Activated naive CD8-positive, alpha-beta T cell treated with anti-CD3 and anti-CD28 coated beads for 36 hours (primary cell): ENCODE measurements at regions not wholly inside any gene's neighbourhood (a gene's known extent, or its start where the extent isn't known, plus 50 kb on each side); places are given as distances from the start of the nearest gene placed in this dataset.
"Not testable (repeated sequence)": the region's sequence is repeated elsewhere in the genome, so short reads cannot be mapped to it uniquely, and the experiment has no call there.

Experiments used
- DNase-seq: peaks from one replicate; pipeline ENCODE4 v3.0.0; 2021
- H3K27ac Mint-ChIP-seq: one replicate; pipeline ENCODE4 v1.8.0; 2022; ENCODE audit warnings: mild to moderate bottlenecking, moderate library complexity, mixed read lengths
- H3K27me3 Mint-ChIP-seq: one replicate; pipeline ENCODE4 v1.8.0; 2022; ENCODE audit warnings: mild to moderate bottlenecking, mixed read lengths
- H3K36me3 Mint-ChIP-seq: one replicate; pipeline ENCODE4 v1.8.0; 2021; ENCODE audit warnings: mild to moderate bottlenecking, mixed read lengths
- H3K4me1 Mint-ChIP-seq: one replicate; pipeline ENCODE4 v1.8.0; 2021; ENCODE audit warnings: mixed read lengths
- H3K4me3 Mint-ChIP-seq: one replicate; pipeline ENCODE4 v1.8.0; 2022; ENCODE audit warnings: mild to moderate bottlenecking, moderate library complexity, mixed read lengths
- H3K9me3 Mint-ChIP-seq: one replicate; pipeline ENCODE4 v1.8.0; 2022; ENCODE audit warnings: mixed read lengths

DNA sequence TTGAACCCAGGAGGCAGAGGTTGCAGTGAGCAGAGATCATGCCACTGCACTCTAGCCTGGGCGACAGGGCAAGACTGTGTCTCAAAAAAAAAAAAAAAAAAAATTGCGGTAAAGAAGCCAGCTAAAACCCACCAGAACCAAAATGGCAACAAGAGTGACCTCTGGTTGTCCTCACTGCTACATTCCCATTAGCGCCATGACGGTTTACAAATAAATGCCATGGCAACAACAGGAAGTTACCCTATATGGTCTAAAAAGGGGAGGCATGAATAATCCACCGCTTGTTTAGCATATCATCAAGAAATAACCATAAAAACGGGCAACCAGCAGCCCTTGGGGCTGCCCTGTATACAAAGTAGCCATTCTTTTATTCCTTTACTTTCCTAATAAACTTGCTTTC lies 242.4 kb downstream of the SKIDA1 start:
- not testable (repeated sequence) for H3K36me3 Mint-ChIP-seq, H3K4me1 Mint-ChIP-seq, H3K4me3 Mint-ChIP-seq, H3K9me3 Mint-ChIP-seq, H3K27me3 Mint-ChIP-seq, H3K27ac Mint-ChIP-seq, DNase-seq

DNA sequence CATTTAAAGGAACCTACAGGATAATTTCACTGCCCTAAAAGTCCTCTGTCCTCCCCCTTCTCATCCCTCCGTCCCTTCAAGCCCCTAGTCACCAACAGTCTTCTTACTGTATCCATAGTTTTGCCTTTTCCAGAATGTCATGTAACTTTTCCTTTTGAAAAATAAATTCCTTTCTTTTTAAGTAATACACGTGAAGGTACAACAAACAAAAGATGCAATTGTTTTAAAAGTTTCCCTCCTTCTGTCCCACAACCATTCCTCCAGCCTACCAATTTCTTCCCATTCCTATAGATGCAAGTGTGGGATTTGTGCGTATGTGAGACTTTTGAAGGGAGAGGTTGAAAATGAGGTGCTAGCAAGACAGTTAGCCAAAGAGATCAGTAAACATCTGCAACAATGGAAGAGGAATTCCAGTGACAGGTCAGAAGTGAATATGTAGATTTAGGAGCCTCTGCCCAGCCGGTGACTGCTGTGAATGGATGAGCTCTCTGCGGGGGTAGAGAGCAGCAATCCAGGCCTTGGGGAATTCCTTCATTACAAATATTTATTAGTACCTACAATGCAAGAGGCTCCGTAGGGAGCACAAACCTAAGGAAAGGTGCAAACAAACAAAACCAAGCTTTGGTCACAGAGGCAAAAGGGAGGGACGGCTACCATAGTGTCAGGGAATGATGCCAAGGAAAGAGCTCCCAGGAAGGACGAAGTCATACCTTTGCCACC lies 243.6 kb downstream of the SKIDA1 start:
- no peak overlapping the region for H3K27ac Mint-ChIP-seq
- H3K36me3 Mint-ChIP-seq, result no peaks in the 10 kb centered on the region
- H3K9me3 Mint-ChIP-seq, result no peaks in the 10 kb centered on the region
- no peak overlapping the region for H3K4me3 Mint-ChIP-seq
- DNase-seq, result no peak
- no peaks in the 10 kb centered on the region for H3K4me1 Mint-ChIP-seq
- H3K27me3 Mint-ChIP-seq, result peaks cover 4% of the 10 kb centered on the region

DNA sequence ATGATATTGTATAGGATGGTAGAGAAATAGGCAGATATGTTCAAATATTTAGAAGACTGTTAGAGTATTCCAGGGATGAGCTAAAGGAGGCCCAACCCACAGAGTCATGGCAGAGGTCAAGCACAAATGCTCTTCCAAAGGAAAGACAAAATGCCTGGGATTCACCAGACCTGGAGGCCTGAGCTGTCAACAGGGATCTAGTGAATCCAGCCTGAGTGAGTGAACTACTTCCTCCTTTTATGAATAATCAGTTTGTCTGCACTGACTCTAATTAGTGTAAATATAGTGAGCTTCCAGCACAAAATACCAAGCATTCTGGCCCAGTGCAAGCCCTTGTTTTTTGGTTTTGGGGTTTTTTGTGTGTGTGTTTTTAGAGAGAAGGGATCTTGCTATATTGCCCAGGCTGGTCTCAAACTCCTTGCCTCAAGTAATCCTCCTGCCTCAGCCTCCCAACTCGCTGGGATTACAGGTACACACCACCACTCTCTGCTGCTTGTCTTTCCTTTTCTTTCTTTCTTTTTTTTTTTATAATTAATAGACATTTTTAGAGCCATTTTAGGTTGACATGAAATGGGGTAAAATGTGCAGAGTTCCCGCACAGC lies 244.4 kb downstream of the SKIDA1 start:
- Mint-ChIP-seq H3K4me1 (no peaks in the 10 kb centered on the region), H3K27me3 (peaks cover 8% of the 10 kb centered on the region), H3K9me3 (no peaks in the 10 kb centered on the region), H3K36me3 (no peaks in the 10 kb centered on the region), H3K27ac (no peak overlapping the region), H3K4me3 (no peak overlapping the region)
- no peak for DNase-seq

DNA sequence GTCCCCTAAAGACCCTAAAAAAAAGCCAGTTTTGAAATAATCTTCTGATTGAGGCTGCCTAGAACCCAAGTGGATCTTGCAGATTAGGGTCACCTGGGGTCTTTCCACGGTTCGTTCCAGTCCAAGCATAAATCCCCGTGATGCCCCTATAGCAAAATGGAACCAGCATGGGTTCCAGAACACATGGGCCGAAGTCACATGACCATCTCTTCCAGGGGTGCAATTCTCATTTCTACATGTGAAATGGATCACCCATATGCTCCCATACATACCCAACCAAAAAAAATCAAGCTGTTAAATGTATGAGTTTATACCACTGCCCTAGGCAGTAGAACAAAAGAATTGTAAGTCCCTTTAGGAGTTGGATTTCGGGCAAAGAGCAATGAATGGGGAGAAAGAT lies 245.4 kb downstream of the SKIDA1 start:
- H3K36me3 Mint-ChIP-seq, result no peaks in the 10 kb centered on the region
- H3K27ac Mint-ChIP-seq, result no peak overlapping the region
- DNase-seq, result no peak
- H3K4me1 Mint-ChIP-seq, result no peaks in the 10 kb centered on the region
- no peak overlapping the region for H3K4me3 Mint-ChIP-seq
- H3K9me3 Mint-ChIP-seq, result no peaks in the 10 kb centered on the region
- H3K27me3 Mint-ChIP-seq, result peaks cover 8% of the 10 kb centered on the region

DNA sequence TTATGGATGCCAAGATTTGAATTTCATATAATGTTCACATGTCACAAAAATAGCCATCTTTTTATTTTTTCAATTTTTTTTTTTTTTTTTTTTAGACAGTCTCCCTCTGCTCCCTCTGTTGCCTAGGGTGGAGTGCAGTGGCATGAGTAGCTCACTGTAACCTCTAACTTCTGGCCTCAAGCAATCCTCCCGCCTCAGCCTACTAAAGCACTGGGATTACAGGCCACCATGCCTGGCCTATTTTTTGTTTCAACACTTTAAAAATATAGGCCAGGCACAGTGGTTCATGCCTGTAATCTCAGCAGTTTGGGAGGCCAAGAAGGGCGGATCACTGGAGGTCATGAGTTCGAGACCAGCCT lies 246.3 kb downstream of the SKIDA1 start:
- no peak overlapping the region for H3K27ac Mint-ChIP-seq
- DNase-seq, result no peak
- H3K36me3 Mint-ChIP-seq, result no peaks in the 10 kb centered on the region
- no peaks in the 10 kb centered on the region for H3K4me1 Mint-ChIP-seq
- H3K27me3 Mint-ChIP-seq, result peaks cover 8% of the 10 kb centered on the region
- no peak overlapping the region for H3K4me3 Mint-ChIP-seq
- H3K9me3 Mint-ChIP-seq, result no peaks in the 10 kb centered on the region

DNA sequence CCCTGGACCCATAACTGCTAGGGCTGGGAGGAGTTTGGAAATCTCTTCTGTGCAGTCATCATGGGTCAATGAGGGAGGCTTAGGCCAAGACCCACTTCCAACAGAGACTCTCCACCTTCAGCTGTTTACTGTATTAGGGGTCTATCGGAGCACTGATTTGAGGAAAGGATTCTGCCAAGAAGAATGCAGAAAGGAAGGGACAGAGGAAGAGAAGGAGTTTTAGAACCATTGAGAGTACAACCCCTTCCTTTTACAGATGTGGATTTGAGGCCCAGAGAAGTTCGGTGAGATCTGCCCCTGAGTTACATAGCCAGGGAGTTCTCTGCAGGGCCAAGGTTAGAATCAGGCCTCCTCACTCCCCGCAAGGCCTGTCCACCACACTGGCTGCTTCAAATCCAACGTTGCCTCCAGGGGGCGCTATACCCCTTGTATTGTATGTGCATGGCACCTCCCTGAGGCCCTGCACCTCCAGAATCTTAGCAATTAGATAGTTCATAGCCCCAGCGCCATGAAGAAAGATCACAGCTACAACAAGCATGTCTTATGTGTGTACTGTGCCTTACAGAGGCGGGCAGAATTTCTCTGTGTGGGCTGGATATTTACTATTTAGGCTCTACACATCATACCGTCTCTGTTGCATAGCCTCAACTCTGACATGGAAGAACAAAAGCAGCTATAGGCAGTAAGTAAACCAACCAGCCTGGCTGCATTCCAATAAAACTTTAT lies 246.8 kb downstream of the SKIDA1 start:
- H3K9me3 Mint-ChIP-seq, result no peaks in the 10 kb centered on the region
- H3K27me3 Mint-ChIP-seq, result peaks cover 8% of the 10 kb centered on the region
- H3K36me3 Mint-ChIP-seq, result no peaks in the 10 kb centered on the region
- no peak overlapping the region for H3K27ac Mint-ChIP-seq
- DNase-seq, result peak; percentile 66
- H3K4me3 Mint-ChIP-seq, result no peak overlapping the region
- H3K4me1 Mint-ChIP-seq, result no peaks in the 10 kb centered on the region

DNA sequence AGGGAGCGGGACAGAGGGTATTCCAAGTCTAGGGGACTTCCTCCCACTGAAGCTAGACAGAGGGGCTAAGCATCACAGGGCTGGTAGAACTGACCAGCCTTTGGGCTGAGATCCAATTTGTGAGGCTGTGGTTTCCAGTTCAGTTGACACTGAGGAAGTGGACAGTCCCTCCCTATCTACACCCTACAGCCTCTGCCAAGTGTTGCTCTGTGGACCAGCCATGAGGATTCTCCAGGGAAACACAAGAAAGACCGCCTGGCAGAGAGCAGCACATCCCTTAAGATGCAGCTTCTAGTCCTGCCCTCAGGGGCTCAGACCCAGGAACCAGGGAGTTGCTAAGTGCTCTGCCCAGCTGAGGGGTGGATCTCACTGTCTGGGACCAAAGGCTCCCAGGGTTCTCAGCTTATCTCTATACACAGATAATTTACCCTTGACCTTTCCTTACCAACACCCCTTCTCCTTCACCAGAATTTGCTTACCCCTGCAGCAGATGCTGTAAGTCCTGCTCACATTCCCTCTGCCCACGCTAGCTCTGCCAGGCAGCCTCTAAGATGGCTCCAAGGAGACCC lies 252.0 kb downstream of the SKIDA1 start:
- H3K9me3 Mint-ChIP-seq, result peaks cover 7% of the 10 kb centered on the region
- no peak overlapping the region for H3K4me3 Mint-ChIP-seq
- no peaks in the 10 kb centered on the region for H3K36me3 Mint-ChIP-seq
- H3K4me1 Mint-ChIP-seq, result no peaks in the 10 kb centered on the region
- H3K27ac Mint-ChIP-seq, result no peak overlapping the region
- DNase-seq, result no peak
- peaks cover 4% of the 10 kb centered on the region for H3K27me3 Mint-ChIP-seq

DNA sequence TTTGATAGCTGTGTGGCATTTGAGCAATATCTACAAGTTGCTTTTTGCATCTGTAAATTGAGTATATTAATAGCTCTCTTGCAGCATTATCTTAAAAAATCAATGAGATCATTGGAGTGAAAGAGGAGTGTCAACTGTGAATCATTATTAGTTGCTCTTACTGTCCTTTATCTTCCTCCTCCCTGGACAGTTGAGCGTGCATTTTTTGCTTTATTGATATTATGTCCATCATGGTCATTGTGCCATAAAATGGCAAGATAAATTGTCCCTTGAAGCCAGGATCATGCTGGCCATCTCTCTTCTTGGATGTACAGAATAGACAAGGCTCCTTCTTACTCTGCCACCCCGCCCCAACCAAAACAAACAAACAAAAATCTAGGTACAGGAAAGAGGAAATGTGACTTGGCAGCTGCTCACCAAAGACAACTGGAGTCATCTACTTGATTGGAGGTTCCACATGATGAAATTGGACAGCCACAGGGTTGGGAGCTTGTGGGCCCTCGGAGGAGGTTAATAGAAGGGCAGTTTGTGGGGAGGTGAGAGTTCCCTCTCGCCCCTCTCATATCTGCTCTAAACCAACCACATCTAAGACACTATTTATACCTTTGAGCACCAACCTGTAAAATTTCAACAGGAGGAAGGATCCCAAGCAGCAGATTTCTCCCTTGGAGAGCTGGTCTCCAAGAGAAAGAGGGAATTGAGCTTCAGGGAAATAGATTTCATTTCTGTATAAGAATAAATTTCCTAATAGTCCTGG lies 252.7 kb downstream of the SKIDA1 start:
- Mint-ChIP-seq H3K27ac (no peak overlapping the region), H3K9me3 (peaks cover 7% of the 10 kb centered on the region), H3K4me3 (no peak overlapping the region), H3K4me1 (no peaks in the 10 kb centered on the region), H3K27me3 (peaks cover 4% of the 10 kb centered on the region), H3K36me3 (no peaks in the 10 kb centered on the region)
- no peak for DNase-seq

DNA sequence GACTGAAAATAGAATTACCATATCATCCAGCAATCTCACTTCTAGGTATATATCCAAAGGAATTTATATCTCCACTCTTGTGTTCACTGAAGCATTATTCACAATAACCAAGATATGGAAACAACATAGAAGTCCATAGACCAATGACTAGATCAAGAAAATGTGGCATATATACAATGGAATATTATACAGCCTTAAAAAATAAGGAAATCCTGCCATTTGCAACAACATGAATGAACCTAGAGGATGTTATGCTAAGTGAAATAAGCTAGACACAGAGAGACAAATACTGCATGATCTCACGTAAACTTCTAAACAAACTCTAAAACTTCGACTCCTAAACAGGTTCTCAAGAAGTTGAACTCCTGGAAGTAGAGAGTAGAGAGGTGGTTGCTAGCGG lies 254.5 kb downstream of the SKIDA1 start:
- Mint-ChIP-seq H3K27me3 (peaks cover 2% of the 10 kb centered on the region), H3K4me3 (no peak overlapping the region), H3K4me1 (no peaks in the 10 kb centered on the region), H3K36me3 (no peaks in the 10 kb centered on the region), H3K9me3 (peaks cover 7% of the 10 kb centered on the region), H3K27ac (no peak overlapping the region)
- no peak for DNase-seq

DNA sequence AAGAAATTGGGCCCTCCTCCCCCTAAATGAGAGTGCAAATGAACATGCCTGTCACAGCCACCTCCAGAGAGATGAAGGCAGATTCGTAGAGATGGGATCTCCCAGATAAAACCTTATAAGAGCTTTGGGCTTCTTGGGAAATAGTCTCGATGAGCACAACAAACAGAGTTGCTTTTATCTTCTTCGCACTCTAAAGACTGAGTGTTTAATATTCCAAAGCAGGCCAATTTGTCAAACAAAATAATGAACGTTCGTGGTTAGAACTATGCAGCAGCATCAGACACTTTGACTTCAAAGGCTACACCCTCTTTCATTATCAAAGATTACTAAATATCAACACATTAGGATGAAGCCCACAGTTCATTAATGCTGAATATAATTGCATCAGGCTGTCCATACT lies 256.2 kb downstream of the SKIDA1 start:
- Mint-ChIP-seq H3K4me3 (no peak overlapping the region), H3K27ac (no peak overlapping the region), H3K4me1 (no peaks in the 10 kb centered on the region), H3K9me3 (peaks cover 7% of the 10 kb centered on the region), H3K36me3 (no peaks in the 10 kb centered on the region), H3K27me3 (peaks cover 4% of the 10 kb centered on the region)
- DNase-seq, result no peak

DNA sequence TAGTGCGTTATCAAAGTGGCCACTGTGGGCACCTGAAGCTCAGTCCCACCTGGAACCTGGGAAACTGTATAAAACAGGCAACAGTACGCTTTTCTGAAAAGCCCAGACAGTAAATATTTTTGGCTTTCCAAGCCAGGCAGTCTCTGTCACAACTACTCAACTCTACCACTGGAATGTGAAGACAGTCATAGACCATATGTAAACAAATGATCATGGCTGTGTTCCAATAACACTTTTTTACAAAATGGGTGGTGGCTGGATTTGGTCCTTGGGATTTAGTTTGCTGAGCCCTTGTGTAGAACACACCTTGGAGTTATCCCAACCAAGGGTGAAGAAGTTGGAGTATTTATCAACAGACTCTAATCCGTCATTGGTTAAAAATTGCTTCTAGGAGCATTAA lies 259.9 kb downstream of the SKIDA1 start:
- Mint-ChIP-seq H3K27me3 (peaks cover 4% of the 10 kb centered on the region), H3K9me3 (peaks cover 1% of the 10 kb centered on the region), H3K36me3 (no peaks in the 10 kb centered on the region), H3K4me1 (no peaks in the 10 kb centered on the region), H3K27ac (no peak overlapping the region), H3K4me3 (no peak overlapping the region)
- no peak for DNase-seq

DNA sequence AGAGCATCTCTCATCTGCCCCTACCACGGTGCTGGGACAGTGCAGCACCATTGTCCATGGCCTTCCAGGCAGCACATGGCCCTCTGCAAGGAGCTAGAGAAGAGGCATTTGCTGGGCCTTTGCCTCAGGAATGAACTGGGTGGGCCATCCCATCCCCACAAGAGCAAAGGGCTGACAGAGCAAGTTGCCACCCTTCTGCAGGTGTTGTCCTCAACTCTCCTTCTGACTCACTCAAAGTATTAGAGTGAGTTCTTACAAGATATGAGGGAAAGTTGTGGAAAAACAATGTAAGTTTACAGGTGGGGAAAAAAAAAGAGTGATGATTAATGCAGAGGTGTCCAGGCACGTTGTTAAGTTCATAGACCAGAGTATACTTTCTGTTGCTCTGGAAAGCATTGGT lies 261.2 kb downstream of the SKIDA1 start:
- Mint-ChIP-seq H3K27ac (no peak overlapping the region), H3K4me3 (no peak overlapping the region)
- DNase-seq, result no peak

DNA sequence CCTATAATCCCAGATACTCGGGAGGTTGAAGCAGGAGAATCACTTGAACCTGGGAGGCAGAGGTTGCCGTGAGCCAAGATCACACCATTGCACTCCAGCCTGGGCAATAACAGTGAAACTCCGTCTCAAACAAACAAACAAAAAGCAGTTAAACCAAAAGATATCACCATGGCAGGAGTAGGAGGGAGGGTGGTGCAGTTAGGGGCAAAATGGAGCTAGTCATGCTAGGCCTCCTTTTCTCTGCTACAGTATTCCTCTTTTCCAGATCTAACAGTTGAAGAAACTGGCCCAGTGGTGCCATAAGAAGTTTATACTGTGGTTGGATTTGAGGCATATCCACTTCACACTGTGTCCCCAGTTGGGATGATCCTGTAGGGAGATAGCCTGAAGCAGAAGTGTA lies 261.6 kb downstream of the SKIDA1 start:
- Mint-ChIP-seq H3K27ac (no peak overlapping the region), H3K36me3 (no peaks in the 10 kb centered on the region), H3K9me3 (no peaks in the 10 kb centered on the region), H3K27me3 (peaks cover 4% of the 10 kb centered on the region), H3K4me3 (no peak overlapping the region), H3K4me1 (no peaks in the 10 kb centered on the region)
- no peak for DNase-seq

More for the DNA sequence above, 261.2 kb downstream of the SKIDA1 start:
- no peaks in the 10 kb centered on the region for H3K4me1 Mint-ChIP-seq
- no peaks in the 10 kb centered on the region for H3K36me3 Mint-ChIP-seq
- no peaks in the 10 kb centered on the region for H3K9me3 Mint-ChIP-seq
- H3K27me3 Mint-ChIP-seq, result peaks cover 4% of the 10 kb centered on the region

DNA sequence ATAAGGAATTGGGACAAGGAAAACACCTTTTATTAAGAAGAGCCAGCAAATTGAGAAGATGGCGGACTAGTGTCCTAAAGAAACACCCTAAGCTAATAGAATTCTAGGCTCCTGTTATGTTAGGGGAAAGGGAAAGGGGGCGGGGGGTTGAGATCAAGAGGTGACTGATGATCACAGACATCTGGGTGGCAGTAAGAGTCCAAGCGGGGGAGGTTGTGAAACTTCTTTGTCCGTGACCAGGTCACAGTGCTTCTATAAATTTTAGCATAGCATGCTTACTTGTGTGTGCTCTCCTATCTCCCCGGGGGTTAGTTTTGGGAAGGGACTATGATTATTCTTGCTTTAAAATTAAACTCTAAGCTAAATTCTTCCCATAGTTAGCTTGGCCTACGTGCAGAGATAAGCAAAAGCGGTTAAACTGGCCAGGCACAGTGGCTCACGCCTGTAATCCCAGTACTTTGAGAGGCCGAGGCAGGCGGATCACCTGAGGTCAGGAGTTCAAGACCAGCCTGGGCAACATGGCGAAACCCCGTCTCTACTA lies 262.1 kb downstream of the SKIDA1 start:
- no peaks in the 10 kb centered on the region for H3K4me1 Mint-ChIP-seq
- no peak overlapping the region for H3K27ac Mint-ChIP-seq
- no peaks in the 10 kb centered on the region for H3K36me3 Mint-ChIP-seq
- H3K4me3 Mint-ChIP-seq, result no peak overlapping the region
- H3K27me3 Mint-ChIP-seq, result peaks cover 4% of the 10 kb centered on the region
- no peaks in the 10 kb centered on the region for H3K9me3 Mint-ChIP-seq
- no peak for DNase-seq

DNA sequence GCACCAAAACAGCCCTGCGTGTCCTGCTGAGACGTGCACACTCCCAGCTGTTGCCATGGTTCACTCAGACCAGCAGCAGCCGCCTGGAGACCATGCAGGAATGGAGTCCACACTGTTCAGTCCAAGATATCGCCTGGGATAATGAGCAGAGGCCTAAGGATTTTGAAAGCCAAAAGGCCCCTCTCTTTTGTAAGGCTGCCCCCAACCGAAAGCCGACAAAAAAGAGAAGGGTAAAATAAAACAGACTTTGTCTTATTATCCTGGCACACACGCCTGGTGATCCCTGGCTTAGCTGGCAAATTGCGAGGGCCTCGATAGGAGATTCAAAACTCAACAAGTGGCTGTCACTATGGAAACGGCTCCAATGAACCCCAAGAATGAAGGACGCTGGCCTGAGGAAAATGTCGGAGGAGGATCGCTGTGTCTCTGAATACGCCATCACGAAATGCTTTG lies 263.6 kb downstream of the SKIDA1 start:
- Mint-ChIP-seq H3K4me1 (no peaks in the 10 kb centered on the region), H3K36me3 (no peaks in the 10 kb centered on the region), H3K4me3 (no peak overlapping the region), H3K27me3 (peaks cover 4% of the 10 kb centered on the region), H3K9me3 (no peaks in the 10 kb centered on the region), H3K27ac (no peak overlapping the region)
- no peak for DNase-seq
